NCI-H1092 treated with DMSO at 0.1 percent for 48 hours (cell line): ENCODE measurements at regions not wholly inside any gene's neighbourhood (a gene's known extent, or its start where the extent isn't known, plus 50 kb on each side); places are given as distances from the start of the nearest gene placed in this dataset.

Experiments used
- DNase-seq: peaks from one replicate; lab custom pipeline; 2025; lab: John Stamatoyannopoulos, UW

DNA sequence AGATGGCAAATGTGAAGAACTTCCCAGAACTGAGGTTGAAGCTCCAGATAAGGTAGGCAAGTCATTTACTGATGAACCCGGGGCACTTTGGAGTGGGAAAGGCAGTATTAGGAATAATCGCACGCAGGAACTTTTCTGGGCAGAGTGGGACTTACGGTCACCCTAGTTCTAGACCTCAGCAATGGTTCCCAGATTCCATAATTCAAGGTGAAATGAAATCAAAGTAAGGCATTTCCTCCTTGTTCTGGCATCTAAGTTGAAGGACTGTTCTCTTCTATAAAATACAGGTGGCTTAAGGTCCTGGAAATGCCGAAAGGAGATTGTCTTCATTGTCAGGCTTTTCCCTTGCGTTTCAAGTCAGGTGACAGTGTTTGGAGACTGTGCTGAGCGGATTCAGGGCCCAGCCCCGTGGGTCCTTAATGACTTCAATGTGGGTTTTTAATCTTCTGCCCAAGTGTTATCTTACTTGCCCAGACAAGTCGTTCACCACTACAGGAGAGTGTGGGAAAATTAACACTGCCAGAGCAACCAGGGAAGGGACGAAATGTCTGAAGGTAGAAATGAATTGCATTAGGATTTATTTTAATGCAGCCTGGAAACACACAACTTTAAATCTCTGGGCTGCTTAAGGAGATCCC is 52.1 kb upstream of the STOX2 start:
- no peak for DNase-seq

GRCh38 chr4:183853548-183853940 is 51.6 kb upstream of the STOX2 start:
- no peak for DNase-seq
